ENCODE measurements at regions not wholly inside any gene's neighbourhood (a gene's known extent, or its start where the extent isn't known, plus 50 kb on each side); places are given as distances from the start of the nearest gene placed in this dataset.

DNA sequence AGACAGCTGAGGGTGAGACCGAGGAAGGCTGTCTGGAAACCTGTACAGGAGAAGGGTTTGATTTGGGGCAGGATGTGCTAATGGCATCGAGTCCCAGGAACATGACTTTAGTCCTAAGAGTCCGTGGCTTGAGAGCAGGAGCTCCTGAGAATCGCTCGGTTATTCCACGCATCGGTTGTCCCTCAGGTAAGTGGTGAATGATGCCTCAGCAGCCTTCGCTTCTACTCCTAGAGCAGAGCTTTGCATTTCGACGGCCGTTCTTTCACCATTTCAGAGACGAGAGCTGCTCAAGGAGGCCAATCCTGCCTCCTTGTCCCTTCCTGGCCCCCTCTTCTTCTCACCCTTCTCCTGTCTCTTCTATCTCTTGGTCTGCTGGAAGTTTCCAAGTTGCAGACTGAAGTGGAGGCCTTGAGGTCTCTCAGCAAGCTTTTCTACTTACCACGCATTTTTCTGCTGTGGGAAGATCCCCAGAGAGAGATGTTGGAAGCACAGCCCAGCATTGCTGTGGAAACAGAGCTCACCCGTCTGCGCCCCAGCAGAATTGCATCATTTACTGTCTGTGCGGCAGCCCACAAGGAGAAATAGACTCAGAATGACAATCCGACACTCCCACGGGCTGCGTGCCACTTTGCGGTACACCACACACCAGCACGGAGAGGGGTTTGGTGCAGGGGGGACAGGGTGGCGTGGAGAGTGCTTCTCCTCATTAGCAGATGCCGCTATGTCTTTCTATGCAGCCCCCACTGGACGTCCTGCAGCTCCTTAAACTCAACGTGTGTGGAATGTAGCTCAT lies 270.7 kb upstream of the C1orf174 start:
- DNase-seq = no peak
- no peak overlapping the region for H3K27ac ChIP-seq
- no peaks in the 10 kb centered on the region for H3K9me3 ChIP-seq
- intact Hi-C loops (cut with DNase I; ENCODE audit: low total_unique reads) = no loop called here
- no peaks in the 10 kb centered on the region for H3K36me3 ChIP-seq
- no peaks in the 10 kb centered on the region for H3K4me1 ChIP-seq
- no peak overlapping the region for H3K4me3 ChIP-seq
- no peak for TF ChIP-seq POLR2A (IDR thresholded peaks at IDR 0.05)
- TF ChIP-seq, protein P1, sequence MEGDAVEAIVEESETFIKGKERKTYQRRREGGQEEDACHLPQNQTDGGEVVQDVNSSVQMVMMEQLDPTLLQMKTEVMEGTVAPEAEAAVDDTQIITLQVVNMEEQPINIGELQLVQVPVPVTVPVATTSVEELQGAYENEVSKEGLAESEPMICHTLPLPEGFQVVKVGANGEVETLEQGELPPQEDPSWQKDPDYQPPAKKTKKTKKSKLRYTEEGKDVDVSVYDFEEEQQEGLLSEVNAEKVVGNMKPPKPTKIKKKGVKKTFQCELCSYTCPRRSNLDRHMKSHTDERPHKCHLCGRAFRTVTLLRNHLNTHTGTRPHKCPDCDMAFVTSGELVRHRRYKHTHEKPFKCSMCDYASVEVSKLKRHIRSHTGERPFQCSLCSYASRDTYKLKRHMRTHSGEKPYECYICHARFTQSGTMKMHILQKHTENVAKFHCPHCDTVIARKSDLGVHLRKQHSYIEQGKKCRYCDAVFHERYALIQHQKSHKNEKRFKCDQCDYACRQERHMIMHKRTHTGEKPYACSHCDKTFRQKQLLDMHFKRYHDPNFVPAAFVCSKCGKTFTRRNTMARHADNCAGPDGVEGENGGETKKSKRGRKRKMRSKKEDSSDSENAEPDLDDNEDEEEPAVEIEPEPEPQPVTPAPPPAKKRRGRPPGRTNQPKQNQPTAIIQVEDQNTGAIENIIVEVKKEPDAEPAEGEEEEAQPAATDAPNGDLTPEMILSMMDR (IDR thresholded peaks at IDR 0.05) = no peak
- H3K27me3 ChIP-seq = no peaks in the 10 kb centered on the region

DNA sequence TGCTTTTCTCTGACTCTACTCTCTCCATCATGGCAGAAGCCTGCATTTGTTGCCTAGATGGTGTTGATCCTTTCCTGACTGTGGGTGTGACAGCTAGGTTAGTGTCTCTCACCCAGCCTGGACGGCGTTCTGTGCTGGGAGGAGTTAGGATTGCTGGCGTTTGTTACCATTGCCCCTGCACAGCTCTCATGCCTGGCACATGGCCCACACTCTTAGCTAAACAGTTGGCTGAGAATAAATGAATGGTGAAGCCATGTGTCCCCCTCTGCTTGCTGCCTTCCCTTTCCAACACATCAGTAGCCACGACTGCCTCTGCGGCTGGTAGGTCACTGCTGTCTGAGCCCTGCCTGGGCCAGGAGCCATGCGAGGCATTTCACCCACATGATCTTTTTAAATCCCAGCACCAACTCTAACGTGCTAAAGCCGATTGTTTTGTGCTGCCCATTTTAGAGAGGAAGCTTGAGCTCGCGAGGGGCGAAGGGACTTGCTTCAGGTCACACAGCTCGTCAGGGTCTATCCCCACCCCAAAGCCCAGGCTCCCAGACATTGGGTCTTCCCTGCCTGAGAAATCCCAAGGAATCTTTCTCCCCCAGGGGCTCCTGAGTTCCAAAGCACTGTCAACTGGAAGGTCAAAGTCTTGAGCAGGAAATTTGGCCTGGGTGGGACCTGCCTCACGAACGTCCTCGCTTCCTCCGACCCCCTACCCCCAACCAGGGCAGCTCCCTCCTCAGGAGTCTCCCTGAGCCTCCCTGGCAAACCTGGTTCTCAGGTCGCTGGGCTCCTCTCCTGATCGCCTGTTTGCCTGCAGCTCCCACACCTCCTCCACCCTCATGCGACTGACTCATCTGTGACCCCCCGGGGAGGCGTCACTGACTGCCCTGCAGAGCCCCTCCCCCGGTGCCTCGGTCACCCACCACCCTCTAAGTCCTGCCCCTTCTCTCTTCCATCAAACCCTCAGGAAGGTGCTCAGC lies 271.7 kb upstream of the C1orf174 start:
- intact Hi-C loops (cut with DNase I; ENCODE audit: low total_unique reads) = no loop called here
- Histone ChIP-seq H3K27me3 (no peaks in the 10 kb centered on the region), H3K36me3 (no peaks in the 10 kb centered on the region), H3K27ac (no peak overlapping the region), H3K4me1 (no peaks in the 10 kb centered on the region), H3K9me3 (no peaks in the 10 kb centered on the region), H3K4me3 (no peak overlapping the region)
- DNase-seq = no peak
- TF ChIP-seq, protein P1 (IDR thresholded peaks at IDR 0.05) = no peak
- no peak for TF ChIP-seq POLR2A (IDR thresholded peaks at IDR 0.05)

DNA sequence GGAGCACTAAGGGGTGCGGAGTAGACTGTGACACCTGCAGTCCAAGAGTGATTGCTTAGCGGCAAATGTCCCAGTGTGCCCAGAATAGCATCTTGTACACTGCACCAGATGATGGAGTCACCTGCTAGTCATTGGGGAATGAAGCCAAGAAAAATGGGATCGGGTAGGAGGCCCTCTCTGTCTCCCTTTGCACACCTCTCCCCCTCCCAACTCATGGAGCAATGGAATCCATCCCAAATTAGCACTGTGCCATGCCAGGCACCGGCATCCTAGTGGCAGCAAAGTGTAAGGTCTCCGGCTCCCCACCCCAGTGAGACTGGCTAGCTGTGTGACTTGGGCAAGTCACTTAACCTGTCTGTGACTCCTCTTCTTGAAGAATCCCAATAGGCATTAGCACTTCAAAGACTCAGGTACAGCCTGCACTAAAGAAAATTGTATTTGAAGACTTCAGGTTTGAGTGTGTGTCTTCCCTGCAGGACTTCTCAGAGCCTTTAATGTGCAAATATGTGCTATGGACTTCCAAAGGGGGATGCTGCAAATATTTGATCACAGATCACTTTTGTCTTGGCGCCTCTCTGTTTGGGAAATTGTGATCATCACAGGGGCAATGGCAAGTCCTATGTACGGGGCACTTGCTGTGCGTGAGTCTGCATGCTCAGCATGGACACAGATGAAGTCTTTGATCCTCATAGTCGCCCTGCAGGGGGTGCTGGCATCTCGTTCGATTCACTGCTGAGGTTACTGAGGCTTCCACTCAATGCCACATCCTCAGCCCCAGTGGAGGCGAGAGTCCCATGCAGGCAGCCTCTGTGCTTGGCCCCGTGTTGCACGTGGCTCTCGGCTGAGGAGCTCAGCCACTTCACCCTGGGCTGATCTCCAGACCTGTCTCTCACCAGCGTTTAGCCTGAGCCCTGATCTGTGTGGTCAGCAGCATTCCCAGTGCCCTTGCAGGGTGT lies 272.9 kb upstream of the C1orf174 start:
- no peaks in the 10 kb centered on the region for H3K36me3 ChIP-seq
- no peaks in the 10 kb centered on the region for H3K9me3 ChIP-seq
- intact Hi-C loops (cut with DNase I; ENCODE audit: low total_unique reads) = no loop called here
- H3K4me3 ChIP-seq = no peak overlapping the region
- TF ChIP-seq POLR2A (IDR thresholded peaks at IDR 0.05) = no peak
- TF ChIP-seq, protein P1 (IDR thresholded peaks at IDR 0.05) = no peak
- H3K27me3 ChIP-seq = no peaks in the 10 kb centered on the region
- no peak for DNase-seq
- H3K4me1 ChIP-seq = no peaks in the 10 kb centered on the region
- H3K27ac ChIP-seq = no peak overlapping the region

DNA sequence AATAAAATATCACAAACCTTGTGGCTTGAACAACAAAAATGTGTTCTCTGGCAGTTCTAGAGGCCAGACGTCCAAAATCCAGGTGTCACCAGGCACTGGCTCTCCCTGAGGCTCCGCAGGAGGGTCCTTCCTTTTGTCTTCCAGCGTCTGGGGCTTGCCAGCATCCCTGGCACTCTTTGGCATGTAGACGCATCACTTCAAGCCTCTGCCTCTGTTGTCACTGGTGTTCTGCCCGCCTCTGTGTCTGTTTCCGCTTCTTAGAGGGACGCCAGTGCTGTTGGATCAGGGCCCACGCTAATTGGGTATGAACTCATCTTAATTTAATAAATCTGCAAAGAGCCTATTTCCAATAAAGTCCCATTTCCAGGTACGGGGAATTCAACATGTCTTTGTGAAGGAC lies 273.7 kb upstream of the C1orf174 start:
- no peak for TF ChIP-seq POLR2A (IDR thresholded peaks at IDR 0.05)
- Histone ChIP-seq H3K36me3 (no peaks in the 10 kb centered on the region), H3K27ac (no peak overlapping the region), H3K4me3 (no peak overlapping the region), H3K4me1 (no peaks in the 10 kb centered on the region), H3K27me3 (no peaks in the 10 kb centered on the region), H3K9me3 (no peaks in the 10 kb centered on the region)
- no peak for DNase-seq
- intact Hi-C loops (cut with DNase I; ENCODE audit: low total_unique reads) = no loop called here
